Lung (tissue), 11 donors: ENCODE measurements at regions not wholly inside any gene's neighbourhood (a gene's known extent, or its start where the extent isn't known, plus 50 kb on each side); places are given as distances from the start of the nearest gene placed in this dataset.
A peak's percentile ranks its signal among the peaks of the same experiment; 100 is the strongest.
"Not testable (repeated sequence)": the region's sequence is repeated elsewhere in the genome, so short reads cannot be mapped to it uniquely, and the experiment has no call there.

Experiments
- ATAC-seq: fragments of 200-7000 bp; cut with Tn5 transposase; one replicate; pipeline ENCODE4 v1.9.1; 2020; ENCODE audit warnings: moderate number of reproducible peaks; ENCODE audit not compliant: insufficient read depth, low FRiP score
- DNase-seq, 3 donors: peaks; one replicate each; pipeline ENCODE4 v3.0.0-alpha.2; 2013 to 2017
- H3K27ac ChIP-seq, 2 donors: one replicate each; pipeline ENCODE4 v1.5.1; 2013; ENCODE audit warnings: mild to moderate bottlenecking in 2 of 2, moderate library complexity in 2 of 2, control low read depth in 1 of 2, inconsistent platforms in 1 of 2, low read depth in 1 of 2, low read length in 1 of 2
- H3K27me3 ChIP-seq, 3 donors: one replicate each; pipeline ENCODE4 v1.5.1; 2013; ENCODE audit warnings: low read length in 2 of 3; ENCODE audit not compliant: control insufficient read depth in 3 of 3, insufficient read depth in 3 of 3
- H3K36me3 ChIP-seq, 4 donors: one replicate each; pipeline ENCODE4 v1.5.1; 2013; ENCODE audit warnings: low read length in 4 of 4, mild to moderate bottlenecking in 1 of 4, moderate library complexity in 1 of 4; ENCODE audit not compliant: control insufficient read depth in 4 of 4, insufficient read depth in 4 of 4
- H3K4me1 ChIP-seq, 5 donors: one replicate each; pipeline ENCODE4 v1.5.1; 2013; ENCODE audit warnings: low read length in 5 of 5, mild to moderate bottlenecking in 2 of 5, moderate library complexity in 1 of 5; ENCODE audit not compliant: control insufficient read depth in 5 of 5, insufficient read depth in 5 of 5
- H3K4me3 ChIP-seq: one replicate; pipeline ENCODE4 v1.5.1; 2013; ENCODE audit warnings: mild to moderate bottlenecking, control low read depth, moderate library complexity
- H3K9ac ChIP-seq, 2 donors: one replicate each; pipeline ENCODE4 v1.5.1; 2013; ENCODE audit warnings: low read length in 2 of 2, control low read depth in 1 of 2; ENCODE audit not compliant: insufficient read depth in 1 of 2
- H3K9me3 ChIP-seq, 4 donors: one replicate each; pipeline ENCODE4 v1.5.1; 2013; ENCODE audit warnings: low read length in 3 of 4, mild to moderate bottlenecking in 1 of 4, moderate library complexity in 1 of 4; ENCODE audit not compliant: control insufficient read depth in 4 of 4, insufficient read depth in 3 of 4
- CTCF ChIP-seq: IDR thresholded peaks from 2 replicates; pipeline ENCODE4 v1.5.1; 2012; ENCODE audit warnings: mild to moderate bottlenecking; ENCODE audit errors: control extremely low read depth, extremely low read depth
- WGBS, 2 donors: extraction: QIAGEN DNeasy Blood & Tissue Kit; methylation state at CpG; one replicate each; pipeline ENCODE4 v1.1.7; 2013; 5-methylcytosine and 5-hydroxymethylcytosine counted together
- donor health status: control.
- donor health status: control.
- donor health status: Bipolar disorder and iron deficiency.
- donor health status: healthy.
- donor health status: DM: yes; HTN: yes; CAD: no.

- Histone ChIP-seq H3K9me3 (peaks cover 0 to 3% (median 0%) of the 10 kb centered on the region in 4 donors), H3K27me3 (peaks cover 0 to 7% (median 0%) of the 10 kb centered on the region in 3 donors), H3K27ac (no peak overlapping the region), H3K9ac (no peak overlapping the region), H3K4me1 (peaks cover 0 to 4% (median 0%) of the 10 kb centered on the region in 5 donors), H3K4me3 (no peak overlapping the region), H3K36me3 (no peaks in the 10 kb centered on the region)
- TF ChIP-seq CTCF: no peak
- no peak for DNase-seq
- WGBS, 2 donors: 80% methylated on average over 3 of the region's 3 CpGs
- peak; percentile 34 for ATAC-seq
Measured at GRCh38 chr7:69246758-69247157, 351.5 kb upstream of the AUTS2 start.

GRCh38 chr7:69248382-69248828 lies 349.9 kb upstream of the AUTS2 start:
- not testable (repeated sequence) for H3K9ac ChIP-seq, H3K36me3 ChIP-seq, H3K27me3 ChIP-seq, ATAC-seq, DNase-seq, H3K4me3 ChIP-seq, H3K4me1 ChIP-seq, H3K27ac ChIP-seq, H3K9me3 ChIP-seq
- WGBS, 2 donors: 54 to 62% methylated on average over 2 of the region's 2 CpGs

GRCh38 chr7:69250958-69251357 lies 347.3 kb upstream of the AUTS2 start:
- H3K4me3 ChIP-seq: no peak overlapping the region
- H3K9ac ChIP-seq: no peak overlapping the region
- WGBS, 2 donors: 93 to 94% methylated on average over 5 of the region's 5 CpGs
- TF ChIP-seq CTCF: no peak
- ATAC-seq: no peak
- no peak for DNase-seq
- H3K36me3 ChIP-seq: no peaks in the 10 kb centered on the region
- H3K27me3 ChIP-seq: peaks cover 0 to 3% (median 0%) of the 10 kb centered on the region in 3 donors
- no peak overlapping the region for H3K27ac ChIP-seq
- H3K9me3 ChIP-seq: peaks cover 0 to 3% (median 0%) of the 10 kb centered on the region in 4 donors
- peaks cover 0 to 4% (median 0%) of the 10 kb centered on the region in 5 donors for H3K4me1 ChIP-seq

- no peak for ATAC-seq
- TF ChIP-seq CTCF: no peak
- H3K9ac ChIP-seq: no peak overlapping the region
- H3K4me1 ChIP-seq: peaks cover 0 to 10% (median 6%) of the 10 kb centered on the region in 5 donors
- H3K36me3 ChIP-seq: no peaks in the 10 kb centered on the region
- H3K4me3 ChIP-seq: no peak overlapping the region
- peaks cover 0 to 3% (median 0%) of the 10 kb centered on the region in 4 donors for H3K9me3 ChIP-seq
- no peak for DNase-seq
- no peak overlapping the region for H3K27ac ChIP-seq
- H3K27me3 ChIP-seq: peaks cover 0 to 3% (median 0%) of the 10 kb centered on the region in 3 donors
Measured at GRCh38 chr7:69254643-69255042, 343.6 kb upstream of the AUTS2 start.
